ENCODE measurements at regions not wholly inside any gene's neighbourhood (a gene's known extent, or its start where the extent isn't known, plus 50 kb on each side); places are given as distances from the start of the nearest gene placed in this dataset.

DNA sequence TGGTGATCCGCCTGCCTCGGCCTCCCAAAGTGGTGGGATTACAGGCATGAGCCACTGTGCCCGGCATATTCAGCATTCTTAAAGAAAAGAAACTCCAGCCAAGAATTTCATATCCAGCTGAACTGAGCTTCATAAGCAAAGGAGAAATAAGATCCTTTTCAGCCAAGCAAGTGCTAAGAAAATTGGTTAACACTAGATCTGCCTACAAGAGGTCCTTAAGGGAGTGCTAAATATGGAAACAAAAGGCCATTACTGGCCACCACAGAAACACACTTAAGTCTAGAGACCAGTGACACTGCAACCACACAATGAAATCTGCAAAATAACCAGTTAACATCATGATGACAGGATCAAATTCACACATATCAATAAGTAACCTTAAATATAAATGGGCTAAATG, 331.5 kb downstream of the MAN2A1 start:
- no peak for FAIRE-seq

GRCh38 chr5:110025160-110025559, 335.4 kb downstream of the MAN2A1 start:
- CTCF ChIA-PET: interaction anchor here (1.0 kb wide), 1 partner anchor 9 kb away, joined by 4 read pairs; no protein-coding TSS in a partner anchor

More for the DNA sequence above, 331.5 kb downstream of the MAN2A1 start:
- DNase-seq (ENCODE audit: low read depth in 1 of 2, low spot score in 1 of 2): no peak
- POLR2A ChIA-PET: no interaction called here
- no peak overlapping the region for H3K27ac ChIP-seq
- TF ChIP-seq POLR2AphosphoS2 (conservative IDR thresholded peaks at IDR 0.05; ENCODE audit: low read length) (no peak), E2F6 (IDR thresholded peaks at IDR 0.05; ENCODE audit: borderline replicate concordance, low read depth) (no peak), EHMT2 (IDR thresholded peaks at IDR 0.05; ENCODE audit: low read depth) (no peak), JUN (IDR thresholded peaks at IDR 0.05) (no peak), KDM5A (IDR thresholded peaks at IDR 0.05) (no peak), FOXS1 (CRISPR knock-in tag; IDR thresholded peaks at IDR 0.05) (no peak), RCOR1 (IDR thresholded peaks at IDR 0.05; ENCODE audit: low read depth, low read length) (no peak), RFX5 (IDR thresholded peaks at IDR 0.05) (no peak), FOSL2 (IDR thresholded peaks at IDR 0.05) (no peak), FOSL2 (CRISPR knock-in tag; IDR thresholded peaks at IDR 0.05) (no peak), ZC3H11A (IDR thresholded peaks at IDR 0.05) (no peak)
- TF ChIP-seq, protein P1, sequence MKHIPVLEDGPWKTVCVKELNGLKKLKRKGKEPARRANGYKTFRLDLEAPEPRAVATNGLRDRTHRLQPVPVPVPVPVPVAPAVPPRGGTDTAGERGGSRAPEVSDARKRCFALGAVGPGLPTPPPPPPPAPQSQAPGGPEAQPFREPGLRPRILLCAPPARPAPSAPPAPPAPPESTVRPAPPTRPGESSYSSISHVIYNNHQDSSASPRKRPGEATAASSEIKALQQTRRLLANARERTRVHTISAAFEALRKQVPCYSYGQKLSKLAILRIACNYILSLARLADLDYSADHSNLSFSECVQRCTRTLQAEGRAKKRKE (CRISPR knock-in tag; IDR thresholded peaks at IDR 0.05; ENCODE audit: low read depth): no peak
- TF ChIP-seq, protein P2, sequence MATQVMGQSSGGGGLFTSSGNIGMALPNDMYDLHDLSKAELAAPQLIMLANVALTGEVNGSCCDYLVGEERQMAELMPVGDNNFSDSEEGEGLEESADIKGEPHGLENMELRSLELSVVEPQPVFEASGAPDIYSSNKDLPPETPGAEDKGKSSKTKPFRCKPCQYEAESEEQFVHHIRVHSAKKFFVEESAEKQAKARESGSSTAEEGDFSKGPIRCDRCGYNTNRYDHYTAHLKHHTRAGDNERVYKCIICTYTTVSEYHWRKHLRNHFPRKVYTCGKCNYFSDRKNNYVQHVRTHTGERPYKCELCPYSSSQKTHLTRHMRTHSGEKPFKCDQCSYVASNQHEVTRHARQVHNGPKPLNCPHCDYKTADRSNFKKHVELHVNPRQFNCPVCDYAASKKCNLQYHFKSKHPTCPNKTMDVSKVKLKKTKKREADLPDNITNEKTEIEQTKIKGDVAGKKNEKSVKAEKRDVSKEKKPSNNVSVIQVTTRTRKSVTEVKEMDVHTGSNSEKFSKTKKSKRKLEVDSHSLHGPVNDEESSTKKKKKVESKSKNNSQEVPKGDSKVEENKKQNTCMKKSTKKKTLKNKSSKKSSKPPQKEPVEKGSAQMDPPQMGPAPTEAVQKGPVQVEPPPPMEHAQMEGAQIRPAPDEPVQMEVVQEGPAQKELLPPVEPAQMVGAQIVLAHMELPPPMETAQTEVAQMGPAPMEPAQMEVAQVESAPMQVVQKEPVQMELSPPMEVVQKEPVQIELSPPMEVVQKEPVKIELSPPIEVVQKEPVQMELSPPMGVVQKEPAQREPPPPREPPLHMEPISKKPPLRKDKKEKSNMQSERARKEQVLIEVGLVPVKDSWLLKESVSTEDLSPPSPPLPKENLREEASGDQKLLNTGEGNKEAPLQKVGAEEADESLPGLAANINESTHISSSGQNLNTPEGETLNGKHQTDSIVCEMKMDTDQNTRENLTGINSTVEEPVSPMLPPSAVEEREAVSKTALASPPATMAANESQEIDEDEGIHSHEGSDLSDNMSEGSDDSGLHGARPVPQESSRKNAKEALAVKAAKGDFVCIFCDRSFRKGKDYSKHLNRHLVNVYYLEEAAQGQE (IDR thresholded peaks at IDR 0.05): no peak
- TF ChIP-seq, protein P3, sequence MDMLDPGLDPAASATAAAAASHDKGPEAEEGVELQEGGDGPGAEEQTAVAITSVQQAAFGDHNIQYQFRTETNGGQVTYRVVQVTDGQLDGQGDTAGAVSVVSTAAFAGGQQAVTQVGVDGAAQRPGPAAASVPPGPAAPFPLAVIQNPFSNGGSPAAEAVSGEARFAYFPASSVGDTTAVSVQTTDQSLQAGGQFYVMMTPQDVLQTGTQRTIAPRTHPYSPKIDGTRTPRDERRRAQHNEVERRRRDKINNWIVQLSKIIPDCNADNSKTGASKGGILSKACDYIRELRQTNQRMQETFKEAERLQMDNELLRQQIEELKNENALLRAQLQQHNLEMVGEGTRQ (IDR thresholded peaks at IDR 0.05): no peak
- TF ChIP-seq, protein P4, sequence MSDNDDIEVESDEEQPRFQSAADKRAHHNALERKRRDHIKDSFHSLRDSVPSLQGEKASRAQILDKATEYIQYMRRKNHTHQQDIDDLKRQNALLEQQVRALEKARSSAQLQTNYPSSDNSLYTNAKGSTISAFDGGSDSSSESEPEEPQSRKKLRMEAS (IDR thresholded peaks at IDR 0.05): no peak
- no peak overlapping the region for H3K4me2 ChIP-seq
- WGBS (ENCODE audit: missing lambda C conversion rate): 34% methylated on average over 3 of the region's 3 CpGs
- H3K9me3 ChIP-seq: no peaks in the 10 kb centered on the region
- H3K4me1 ChIP-seq: no peaks in the 10 kb centered on the region
- no peak for ATAC-seq
- CTCF ChIA-PET: no interaction called here
- no peak overlapping the region for H3K4me3 ChIP-seq

More at GRCh38 chr5:110025160-110025559, 335.4 kb downstream of the MAN2A1 start:
- FAIRE-seq (no peak), DNase-seq (ENCODE audit: low read depth in 1 of 2, low spot score in 1 of 2) (no peak), ATAC-seq (no peak)
- Histone ChIP-seq H3K9me3 (no peaks in the 10 kb centered on the region), H3K4me3 (no peak overlapping the region), H3K4me1 (no peaks in the 10 kb centered on the region), H3K27ac (no peak overlapping the region), H3K4me2 (no peak overlapping the region)
- TF ChIP-seq PBX3 (IDR thresholded peaks at IDR 0.05) (no peak), FOXS1 (CRISPR knock-in tag; IDR thresholded peaks at IDR 0.05) (no peak)
- POLR2A ChIA-PET: no interaction called here
- WGBS (ENCODE audit: missing lambda C conversion rate): 29% methylated on average over 3 of the region's 3 CpGs
